ENCODE measurements at regions not wholly inside any gene's neighbourhood (a gene's known extent, or its start where the extent isn't known, plus 50 kb on each side); places are given as distances from the start of the nearest gene placed in this dataset.

GRCh38 chr15:39273717-39274411 lies 307.0 kb upstream of the THBS1 start:
- TF ChIP-seq, protein P1, sequence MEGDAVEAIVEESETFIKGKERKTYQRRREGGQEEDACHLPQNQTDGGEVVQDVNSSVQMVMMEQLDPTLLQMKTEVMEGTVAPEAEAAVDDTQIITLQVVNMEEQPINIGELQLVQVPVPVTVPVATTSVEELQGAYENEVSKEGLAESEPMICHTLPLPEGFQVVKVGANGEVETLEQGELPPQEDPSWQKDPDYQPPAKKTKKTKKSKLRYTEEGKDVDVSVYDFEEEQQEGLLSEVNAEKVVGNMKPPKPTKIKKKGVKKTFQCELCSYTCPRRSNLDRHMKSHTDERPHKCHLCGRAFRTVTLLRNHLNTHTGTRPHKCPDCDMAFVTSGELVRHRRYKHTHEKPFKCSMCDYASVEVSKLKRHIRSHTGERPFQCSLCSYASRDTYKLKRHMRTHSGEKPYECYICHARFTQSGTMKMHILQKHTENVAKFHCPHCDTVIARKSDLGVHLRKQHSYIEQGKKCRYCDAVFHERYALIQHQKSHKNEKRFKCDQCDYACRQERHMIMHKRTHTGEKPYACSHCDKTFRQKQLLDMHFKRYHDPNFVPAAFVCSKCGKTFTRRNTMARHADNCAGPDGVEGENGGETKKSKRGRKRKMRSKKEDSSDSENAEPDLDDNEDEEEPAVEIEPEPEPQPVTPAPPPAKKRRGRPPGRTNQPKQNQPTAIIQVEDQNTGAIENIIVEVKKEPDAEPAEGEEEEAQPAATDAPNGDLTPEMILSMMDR (IDR thresholded peaks at IDR 0.05; ENCODE audit: borderline replicate concordance, insufficient read depth, low read depth, low read length): no peak
- H3K4me3 ChIP-seq (ENCODE audit: low read depth, low read length): no peak overlapping the region

DNA sequence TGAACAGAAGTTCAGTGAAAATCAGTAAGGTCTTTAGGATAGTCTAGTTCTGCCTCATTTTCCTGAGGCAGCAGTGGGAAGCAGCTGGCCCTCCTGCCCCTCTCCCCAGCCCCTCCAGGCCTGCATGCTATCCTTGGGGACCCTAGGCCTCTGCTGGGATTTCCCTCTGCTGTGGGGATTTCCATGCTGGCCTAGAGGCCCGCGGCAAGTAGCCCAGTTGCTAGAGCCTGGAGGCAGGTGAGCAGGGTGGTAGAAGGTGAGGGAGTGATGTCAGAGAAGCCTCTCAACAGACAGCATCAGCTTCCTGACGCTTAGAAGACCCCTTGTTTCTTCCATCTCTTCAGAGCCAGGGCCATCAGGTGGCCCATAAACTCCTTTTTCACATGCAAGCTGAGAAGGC lies 305.8 kb upstream of the THBS1 start:
- no peak overlapping the region for H3K4me3 ChIP-seq (ENCODE audit: low read depth, low read length)
- TF ChIP-seq, protein P1 (IDR thresholded peaks at IDR 0.05; ENCODE audit: borderline replicate concordance, insufficient read depth, low read depth, low read length): no peak

DNA sequence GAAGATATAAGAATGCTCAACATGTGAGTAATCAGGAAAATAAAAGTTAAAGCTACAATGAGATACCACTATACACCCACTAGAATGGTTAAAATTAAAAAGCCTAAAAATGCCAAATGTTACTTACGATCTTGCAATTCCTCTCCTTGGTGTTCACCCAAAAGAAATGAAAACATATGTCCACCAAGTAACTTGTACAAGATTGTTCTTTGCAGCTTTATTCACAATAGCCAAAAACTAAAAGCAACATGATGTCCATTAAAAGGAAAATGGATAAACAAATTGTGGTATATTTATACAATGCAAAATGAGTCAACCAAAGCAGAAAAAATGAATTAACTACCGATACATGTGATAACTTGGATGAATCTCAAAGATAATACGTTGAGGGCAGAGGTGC lies 301.6 kb upstream of the THBS1 start:
- no peak overlapping the region for H3K4me3 ChIP-seq (ENCODE audit: low read depth, low read length)
- TF ChIP-seq, protein P1 (IDR thresholded peaks at IDR 0.05; ENCODE audit: borderline replicate concordance, insufficient read depth, low read depth, low read length): no peak

DNA sequence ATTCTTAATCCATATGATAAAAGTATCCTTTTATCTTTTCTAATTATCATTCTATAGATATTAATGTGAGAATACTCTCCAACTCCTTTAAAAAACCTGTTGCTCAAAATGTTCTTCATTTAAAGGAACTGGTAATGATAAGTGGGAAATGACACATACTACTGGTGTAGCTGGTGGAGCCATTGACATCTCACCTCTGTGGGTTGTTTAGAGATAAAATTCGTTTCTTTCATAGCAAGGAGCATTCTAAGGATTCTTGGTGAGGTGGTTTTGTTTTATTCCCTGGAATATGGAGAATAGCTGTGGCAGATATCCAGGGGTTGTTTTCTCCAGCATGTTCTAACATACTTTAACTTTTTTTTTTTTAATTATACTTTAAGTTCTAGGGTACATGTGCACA lies 299.8 kb upstream of the THBS1 start:
- TF ChIP-seq, protein P1 (IDR thresholded peaks at IDR 0.05; ENCODE audit: borderline replicate concordance, insufficient read depth, low read depth, low read length): no peak
- no peak overlapping the region for H3K4me3 ChIP-seq (ENCODE audit: low read depth, low read length)

DNA sequence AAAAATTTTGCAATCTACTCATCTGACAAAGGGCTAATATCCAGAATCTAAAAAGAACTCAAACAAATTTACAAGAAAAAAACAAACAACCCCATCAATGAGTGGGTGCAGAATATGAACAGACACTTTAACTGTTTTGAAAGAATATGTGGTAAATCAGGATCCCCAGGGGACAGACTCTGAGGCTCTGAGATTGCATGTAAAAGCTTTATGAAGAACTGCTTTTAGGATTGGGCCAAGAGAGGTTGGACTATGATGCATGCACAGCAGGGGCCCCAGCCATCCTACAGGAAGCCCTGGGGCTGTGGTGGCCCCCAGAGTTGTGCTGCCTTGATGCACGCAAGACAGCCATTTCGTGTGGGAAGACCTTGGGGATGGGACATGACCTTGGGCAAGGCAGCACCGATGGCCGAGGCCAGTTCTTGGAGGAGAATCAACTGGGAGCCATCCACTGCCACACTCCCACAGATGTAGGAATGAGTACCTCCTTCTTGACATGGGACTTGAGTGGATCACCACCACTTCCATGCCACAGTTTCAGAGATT lies 298.1 kb upstream of the THBS1 start:
- no peak overlapping the region for H3K4me3 ChIP-seq (ENCODE audit: low read depth, low read length)
- TF ChIP-seq, protein P1 (IDR thresholded peaks at IDR 0.05; ENCODE audit: borderline replicate concordance, insufficient read depth, low read depth, low read length): no peak

- TF ChIP-seq, protein P1 (IDR thresholded peaks at IDR 0.05; ENCODE audit: borderline replicate concordance, insufficient read depth, low read depth, low read length): no peak
Observed at GRCh38 chr15:39283531-39283930, 297.3 kb upstream of the THBS1 start.

DNA sequence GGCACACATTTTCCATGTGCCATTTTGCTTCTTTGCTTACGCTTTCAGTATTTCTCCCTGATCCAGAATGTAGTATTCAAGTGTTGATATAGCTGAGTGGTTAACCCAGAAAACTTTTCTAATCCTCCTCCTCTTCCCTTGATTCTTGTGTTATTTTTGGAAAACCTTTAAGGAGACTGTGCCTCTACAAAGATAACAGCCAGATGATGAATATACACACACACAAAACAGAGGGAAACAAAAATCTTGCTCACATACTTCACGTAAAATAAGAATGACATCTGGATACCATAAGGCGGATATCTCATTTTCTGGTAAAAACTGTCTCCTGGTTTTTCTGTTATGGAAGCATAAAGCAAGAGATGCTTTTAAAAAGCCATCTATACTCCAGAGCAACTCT lies 295.8 kb upstream of the THBS1 start:
- TF ChIP-seq, protein P1 (IDR thresholded peaks at IDR 0.05; ENCODE audit: borderline replicate concordance, insufficient read depth, low read depth, low read length): no peak
- no peak overlapping the region for H3K4me3 ChIP-seq (ENCODE audit: low read depth, low read length)

More at GRCh38 chr15:39283531-39283930, 297.3 kb upstream of the THBS1 start:
- H3K4me3 ChIP-seq (ENCODE audit: low read depth, low read length): no peak overlapping the region

Data from GM12875 (cell line).